ENCODE measurements at regions not wholly inside any gene's neighbourhood (a gene's known extent, or its start where the extent isn't known, plus 50 kb on each side); places are given as distances from the start of the nearest gene placed in this dataset.

DNA sequence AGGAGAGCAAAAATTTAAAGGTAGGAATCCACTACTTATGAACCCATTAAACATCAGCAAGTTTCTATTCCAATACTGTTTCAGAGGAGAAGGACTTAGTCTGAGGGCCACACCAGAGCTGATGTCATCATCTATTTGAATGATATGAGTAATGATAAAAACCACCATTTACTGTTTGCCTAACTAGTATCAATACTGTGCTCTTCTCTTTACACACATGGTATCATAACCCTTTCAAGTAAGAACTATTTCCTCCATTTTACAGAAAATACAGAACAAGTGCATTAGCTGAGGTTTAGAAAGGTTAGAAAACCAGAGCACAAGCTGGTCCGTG is 651.3 kb upstream of the KIRREL3 start:
- H3K9me3 ChIP-seq (ENCODE audit: control extremely low read depth in 1 of 3, control insufficient read depth in 2 of 3, insufficient read depth in 1 of 3, low read length in 2 of 3): no peaks in the 10 kb centered on the region
- no peak overlapping the region for H3K9ac ChIP-seq (ENCODE audit: low read length)
- H3K27me3 ChIP-seq (replicated peaks in 1 of 4; ENCODE audit: control extremely low read depth in 1 of 4, control insufficient read depth in 3 of 4, insufficient read depth in 4 of 4, low read length in 3 of 4): no peaks in the 10 kb centered on the region
- ATAC-seq (ENCODE audit: low read depth) (no peak), DNase-seq (no peak)
- no peak overlapping the region for H3K4me2 ChIP-seq (replicated peaks; ENCODE audit: low read depth, low read length, poor library complexity, severe bottlenecking)
- no peak overlapping the region for H2AFZ ChIP-seq (ENCODE audit: insufficient read depth, low read depth, low read length, poor library complexity, severe bottlenecking)
- H4K20me1 ChIP-seq (ENCODE audit: control insufficient read depth, insufficient read depth, low read length, poor library complexity, severe bottlenecking): no peaks in the 10 kb centered on the region
- TF ChIP-seq EZH2 (IDR thresholded peaks at IDR 0.05; ENCODE audit: borderline replicate concordance, insufficient read depth, low read depth, low read length, poor library complexity, severe bottlenecking): no peak
- TF ChIP-seq, protein P1, sequence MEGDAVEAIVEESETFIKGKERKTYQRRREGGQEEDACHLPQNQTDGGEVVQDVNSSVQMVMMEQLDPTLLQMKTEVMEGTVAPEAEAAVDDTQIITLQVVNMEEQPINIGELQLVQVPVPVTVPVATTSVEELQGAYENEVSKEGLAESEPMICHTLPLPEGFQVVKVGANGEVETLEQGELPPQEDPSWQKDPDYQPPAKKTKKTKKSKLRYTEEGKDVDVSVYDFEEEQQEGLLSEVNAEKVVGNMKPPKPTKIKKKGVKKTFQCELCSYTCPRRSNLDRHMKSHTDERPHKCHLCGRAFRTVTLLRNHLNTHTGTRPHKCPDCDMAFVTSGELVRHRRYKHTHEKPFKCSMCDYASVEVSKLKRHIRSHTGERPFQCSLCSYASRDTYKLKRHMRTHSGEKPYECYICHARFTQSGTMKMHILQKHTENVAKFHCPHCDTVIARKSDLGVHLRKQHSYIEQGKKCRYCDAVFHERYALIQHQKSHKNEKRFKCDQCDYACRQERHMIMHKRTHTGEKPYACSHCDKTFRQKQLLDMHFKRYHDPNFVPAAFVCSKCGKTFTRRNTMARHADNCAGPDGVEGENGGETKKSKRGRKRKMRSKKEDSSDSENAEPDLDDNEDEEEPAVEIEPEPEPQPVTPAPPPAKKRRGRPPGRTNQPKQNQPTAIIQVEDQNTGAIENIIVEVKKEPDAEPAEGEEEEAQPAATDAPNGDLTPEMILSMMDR (IDR thresholded peaks at IDR 0.05): no peak
- Mint-ChIP-seq H3K4me1 (no peaks in the 10 kb centered on the region), H3K27me3 (no peaks in the 10 kb centered on the region), H3K4me3 (no peak overlapping the region), H3K27ac (no peak overlapping the region), H3K9me3 (ENCODE audit: insufficient read depth) (no peaks in the 10 kb centered on the region)
- no peaks in the 10 kb centered on the region for H3K4me1 ChIP-seq (ENCODE audit: control insufficient read depth in 2 of 2, insufficient read depth in 2 of 2, low read length in 2 of 2)
- 100% methylated on average over 1 of the region's 1 CpG for WGBS (ENCODE audit: insufficient coverage)
- intact Hi-C loops (cut with micrococcal nuclease): no loop called here
- H3K27ac ChIP-seq (ENCODE audit: low read length in 2 of 2): no peak overlapping the region
- H3K4me3 ChIP-seq (ENCODE audit: control extremely low read depth in 1 of 5, extremely low read depth in 1 of 5, insufficient read depth in 1 of 5, low read depth in 2 of 5, low read length in 4 of 5): no peak overlapping the region
- CTCF ChIA-PET: no interaction called here
- no peaks in the 10 kb centered on the region for H3K79me2 ChIP-seq (ENCODE audit: control insufficient read depth, insufficient read depth, low read length)
- no peaks in the 10 kb centered on the region for H3K36me3 ChIP-seq (replicated peaks in 1 of 2; ENCODE audit: control extremely low read depth in 1 of 2, control insufficient read depth in 1 of 2, extremely low read depth in 1 of 2, insufficient read depth in 2 of 2, low read length in 1 of 2)
- POLR2A ChIA-PET: no interaction called here

DNA sequence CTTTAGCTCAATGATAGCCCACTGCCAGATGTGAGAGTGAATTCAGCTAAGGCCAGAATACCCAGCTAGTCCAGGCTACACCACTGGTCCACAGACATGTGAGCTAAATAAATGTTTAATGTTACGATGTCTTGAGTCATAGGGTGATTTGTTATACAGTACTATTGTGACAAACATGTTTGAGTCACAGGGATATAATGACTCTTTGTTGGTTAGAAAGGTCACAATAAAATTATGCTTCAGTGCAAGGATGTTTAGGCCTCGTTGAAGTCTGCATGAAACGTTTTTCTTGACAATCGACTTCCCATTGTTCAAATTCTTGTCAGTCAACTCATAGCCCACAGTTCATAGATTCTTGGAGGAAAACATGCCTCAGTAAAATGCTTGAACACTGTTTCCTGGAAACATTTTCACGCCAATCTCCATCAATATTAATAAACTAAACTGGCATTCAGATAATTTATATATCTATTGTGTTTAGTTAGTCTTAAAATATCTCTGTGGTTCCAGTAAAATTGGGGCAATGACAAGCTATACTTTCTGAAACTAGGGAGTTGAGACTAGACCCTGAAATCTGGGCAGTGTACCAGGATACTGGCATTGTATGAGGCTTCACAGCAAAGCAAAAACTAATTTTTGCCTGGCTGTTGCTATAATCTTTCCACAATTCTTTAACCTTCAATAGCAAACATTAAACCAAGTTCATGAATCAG is 650.8 kb upstream of the KIRREL3 start:
- H3K4me3 ChIP-seq (ENCODE audit: control extremely low read depth in 1 of 5, extremely low read depth in 1 of 5, insufficient read depth in 1 of 5, low read depth in 2 of 5, low read length in 4 of 5): no peak overlapping the region
- no peaks in the 10 kb centered on the region for H3K4me1 Mint-ChIP-seq
- TF ChIP-seq, protein P1 (IDR thresholded peaks at IDR 0.05): no peak
- TF ChIP-seq EZH2 (IDR thresholded peaks at IDR 0.05; ENCODE audit: borderline replicate concordance, insufficient read depth, low read depth, low read length, poor library complexity, severe bottlenecking): no peak
- no peak overlapping the region for H3K27ac Mint-ChIP-seq
- no peaks in the 10 kb centered on the region for H3K79me2 ChIP-seq (ENCODE audit: control insufficient read depth, insufficient read depth, low read length)
- ChIA-PET CTCF (no interaction called here), POLR2A (no interaction called here)
- DNase-seq: no peak
- H3K27me3 ChIP-seq (replicated peaks in 1 of 4; ENCODE audit: control extremely low read depth in 1 of 4, control insufficient read depth in 3 of 4, insufficient read depth in 4 of 4, low read length in 3 of 4): no peaks in the 10 kb centered on the region
- no peak overlapping the region for H3K4me3 Mint-ChIP-seq
- H3K4me2 ChIP-seq (replicated peaks; ENCODE audit: low read depth, low read length, poor library complexity, severe bottlenecking): no peak overlapping the region
- ATAC-seq (ENCODE audit: low read depth): no peak
- H3K9ac ChIP-seq (ENCODE audit: low read length): no peak overlapping the region
- H2AFZ ChIP-seq (ENCODE audit: insufficient read depth, low read depth, low read length, poor library complexity, severe bottlenecking): no peak overlapping the region
- WGBS (ENCODE audit: insufficient coverage): 57% methylated on average over 4 of the region's 5 CpGs
- no peaks in the 10 kb centered on the region for H3K27me3 Mint-ChIP-seq
- no peaks in the 10 kb centered on the region for H3K9me3 Mint-ChIP-seq (ENCODE audit: insufficient read depth)
- no peaks in the 10 kb centered on the region for H3K36me3 ChIP-seq (replicated peaks in 1 of 2; ENCODE audit: control extremely low read depth in 1 of 2, control insufficient read depth in 1 of 2, extremely low read depth in 1 of 2, insufficient read depth in 2 of 2, low read length in 1 of 2)
- H3K27ac ChIP-seq (ENCODE audit: low read length in 2 of 2): no peak overlapping the region
- no peaks in the 10 kb centered on the region for H4K20me1 ChIP-seq (ENCODE audit: control insufficient read depth, insufficient read depth, low read length, poor library complexity, severe bottlenecking)
- H3K4me1 ChIP-seq (ENCODE audit: control insufficient read depth in 2 of 2, insufficient read depth in 2 of 2, low read length in 2 of 2): no peaks in the 10 kb centered on the region
- intact Hi-C loops (cut with micrococcal nuclease): no loop called here
- H3K9me3 ChIP-seq (ENCODE audit: control extremely low read depth in 1 of 3, control insufficient read depth in 2 of 3, insufficient read depth in 1 of 3, low read length in 2 of 3): no peaks in the 10 kb centered on the region

All from B cell (primary cell).